ENCODE measurements at regions not wholly inside any gene's neighbourhood (a gene's known extent, or its start where the extent isn't known, plus 50 kb on each side); places are given as distances from the start of the nearest gene placed in this dataset.

DNA sequence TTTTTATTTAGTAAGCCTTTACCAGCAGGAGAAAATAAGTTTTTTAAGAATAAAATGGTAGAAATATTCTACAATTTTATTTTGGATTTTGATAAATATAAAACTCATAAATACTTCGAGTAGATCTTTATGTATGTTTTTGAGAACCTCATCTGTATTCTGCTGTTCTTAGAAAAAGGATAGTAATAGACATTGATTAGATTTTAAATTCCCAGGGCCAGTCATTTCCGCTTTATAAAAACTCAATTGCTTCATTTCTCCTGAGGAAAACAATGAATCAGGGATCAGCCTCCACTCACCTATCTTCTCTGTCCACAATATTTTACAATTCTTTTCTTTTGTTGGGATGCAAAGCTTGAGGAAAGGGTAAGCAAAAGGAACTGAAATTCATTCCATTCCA is 1983.5 kb upstream of the C9orf72 start:
- ChIA-PET POLR2A (ENCODE audit: partially characterized antibody) (no interaction called here), CTCF (ENCODE audit: partially characterized antibody) (interaction anchor here (0.9 kb wide), 1 partner anchor 19 kb away, joined by 3 read pairs; no protein-coding TSS in a partner anchor)
- no peak overlapping the region for H3K27ac ChIP-seq (ENCODE audit: low read depth, low read length)
- H2BK15ac ChIP-seq (ENCODE audit: low read length), result no peak overlapping the region
- no peak overlapping the region for H2BK12ac ChIP-seq (ENCODE audit: low read depth, low read length)
- WGBS, 2 experiments (ENCODE audit: extremely low coverage in 1 of 2, insufficient coverage in 1 of 2, insufficient read length in 1 of 2, insufficient replicate concordance in 2 of 2, low coverage in 1 of 2, low lambda C conversion rate in 2 of 2, missing lambda C conversion rate in 1 of 2), result 91% methylated on average over 2 of the region's 2 CpGs; no CpG with 5 or more reads in 1 of the 2 experiments
- no peak overlapping the region for H4K91ac ChIP-seq (replicated peaks; ENCODE audit: insufficient read length, low read length)
- no peak overlapping the region for H2BK120ac ChIP-seq (replicated peaks; ENCODE audit: low read depth, low read length)
- no peaks in the 10 kb centered on the region for H3K79me2 ChIP-seq (ENCODE audit: control insufficient read depth in 1 of 2, insufficient read depth in 2 of 2, low read length in 2 of 2)
- no peaks in the 10 kb centered on the region; a peak in 1 of 8 replicates for H3K36me3 ChIP-seq (ENCODE audit: control insufficient read depth in 2 of 4, insufficient read depth in 4 of 4, low read length in 3 of 4)
- H3K4me3 ChIP-seq (ENCODE audit: extremely low read depth in 1 of 4, insufficient read depth in 2 of 4, low read depth in 3 of 4, low read length in 4 of 4), result no peak overlapping the region
- FAIRE-seq, result no peak
- no peak overlapping the region for H3K9ac ChIP-seq (replicated peaks in 1 of 4; ENCODE audit: extremely low read depth in 1 of 4, low read depth in 3 of 4, low read length in 3 of 4)
- H2BK20ac ChIP-seq (ENCODE audit: low read length), result no peak overlapping the region
- H3K56ac ChIP-seq (replicated peaks; ENCODE audit: insufficient read length, low read depth, low read length), result no peak overlapping the region
- H3K27me3 ChIP-seq (replicated peaks in 1 of 4; ENCODE audit: control insufficient read depth in 3 of 4, extremely low read depth in 1 of 4, insufficient read depth in 3 of 4, low read length in 3 of 4), result no peaks in the 10 kb centered on the region
- DNase-seq (ENCODE audit: low read depth in 1 of 2, low spot score in 2 of 2), result no peak
- H3K4me1 ChIP-seq (replicated peaks in 1 of 4; ENCODE audit: control insufficient read depth in 3 of 4, insufficient read depth in 4 of 4, low read length in 3 of 4), result no peaks in the 10 kb centered on the region
- no peak overlapping the region for H2AK5ac ChIP-seq (ENCODE audit: low read depth, low read length)
- no peak overlapping the region for H3K4ac ChIP-seq (replicated peaks; ENCODE audit: insufficient read length, low read depth, low read length)
- no peaks in the 10 kb centered on the region for H3K23me2 ChIP-seq (ENCODE audit: low read depth, low read length)
- H4K5ac ChIP-seq (ENCODE audit: insufficient read length, low read depth, low read length), result no peak overlapping the region
- no peaks in the 10 kb centered on the region for H3K79me1 ChIP-seq (ENCODE audit: low read depth, low read length)
- no peak overlapping the region for H3K23ac ChIP-seq (ENCODE audit: insufficient read length)
- H3K4me2 ChIP-seq (ENCODE audit: insufficient read depth in 1 of 2, low read depth in 2 of 2, low read length in 2 of 2), result no peak overlapping the region
- no peak overlapping the region for H2AFZ ChIP-seq (ENCODE audit: low read length)
- H4K20me1 ChIP-seq (replicated peaks in 1 of 2; ENCODE audit: control insufficient read depth in 1 of 2, insufficient read depth in 2 of 2, low read length in 2 of 2), result no peaks in the 10 kb centered on the region
- H3K18ac ChIP-seq (ENCODE audit: extremely low read depth, low read length), result no peak overlapping the region
- H3K9me3 ChIP-seq (ENCODE audit: insufficient read depth in 2 of 2, low read depth in 1 of 2, low read length in 1 of 2), result no peaks in the 10 kb centered on the region
- no peak overlapping the region for H2BK5ac ChIP-seq (ENCODE audit: low read depth, low read length)
- H4K8ac ChIP-seq (ENCODE audit: extremely low read depth, insufficient read depth, low read length), result no peak overlapping the region
- no peak overlapping the region for H3K14ac ChIP-seq (ENCODE audit: insufficient read length)
- TF ChIP-seq ZNF274 (IDR thresholded peaks at IDR 0.05; ENCODE audit: borderline replicate concordance, extremely low read depth, low read length) (no peak), SAP30 (IDR thresholded peaks at IDR 0.05; ENCODE audit: insufficient read depth, insufficient replicate concordance, low read length) (no peak), POU5F1 (IDR thresholded peaks at IDR 0.05; ENCODE audit: low read depth, low read length) (no peak), FOSL1 (IDR thresholded peaks at IDR 0.05; ENCODE audit: insufficient read depth, low read depth, low read length) (no peak), JUN (IDR thresholded peaks at IDR 0.05; ENCODE audit: low read depth, low read length) (no peak), PHF8 (conservative IDR thresholded peaks at IDR 0.05; ENCODE audit: low read depth, low read length) (no peak), NRF1 (IDR thresholded peaks at IDR 0.05; ENCODE audit: low read depth, low read length) (no peak), RNF2 (IDR thresholded peaks at IDR 0.05; ENCODE audit: borderline replicate concordance, low read depth, low read length, missing control alignments, poor library complexity, severe bottlenecking) (no peak), SIRT6 (IDR thresholded peaks at IDR 0.05; ENCODE audit: low read length) (no peak), CHD1 (IDR thresholded peaks at IDR 0.05; ENCODE audit: low read depth, low read length) (no peak)
- TF ChIP-seq, protein P1, sequence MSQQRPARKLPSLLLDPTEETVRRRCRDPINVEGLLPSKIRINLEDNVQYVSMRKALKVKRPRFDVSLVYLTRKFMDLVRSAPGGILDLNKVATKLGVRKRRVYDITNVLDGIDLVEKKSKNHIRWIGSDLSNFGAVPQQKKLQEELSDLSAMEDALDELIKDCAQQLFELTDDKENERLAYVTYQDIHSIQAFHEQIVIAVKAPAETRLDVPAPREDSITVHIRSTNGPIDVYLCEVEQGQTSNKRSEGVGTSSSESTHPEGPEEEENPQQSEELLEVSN (IDR thresholded peaks at IDR 0.05), result no peak
- TF ChIP-seq, protein P2, sequence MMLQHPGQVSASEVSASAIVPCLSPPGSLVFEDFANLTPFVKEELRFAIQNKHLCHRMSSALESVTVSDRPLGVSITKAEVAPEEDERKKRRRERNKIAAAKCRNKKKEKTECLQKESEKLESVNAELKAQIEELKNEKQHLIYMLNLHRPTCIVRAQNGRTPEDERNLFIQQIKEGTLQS (IDR thresholded peaks at IDR 0.05; ENCODE audit: insufficient read depth, low read depth, low read length), result no peak
- TF ChIP-seq, protein P3, sequence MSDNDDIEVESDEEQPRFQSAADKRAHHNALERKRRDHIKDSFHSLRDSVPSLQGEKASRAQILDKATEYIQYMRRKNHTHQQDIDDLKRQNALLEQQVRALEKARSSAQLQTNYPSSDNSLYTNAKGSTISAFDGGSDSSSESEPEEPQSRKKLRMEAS (IDR thresholded peaks at IDR 0.05), result no peak
